ENCODE measurements at regions not wholly inside any gene's neighbourhood (a gene's known extent, or its start where the extent isn't known, plus 50 kb on each side); places are given as distances from the start of the nearest gene placed in this dataset.
A peak's percentile ranks its signal among the peaks of the same experiment; 100 is the strongest.
"Not testable (repeated sequence)": the region's sequence is repeated elsewhere in the genome, so short reads cannot be mapped to it uniquely, and the experiment has no call there.

DNA sequence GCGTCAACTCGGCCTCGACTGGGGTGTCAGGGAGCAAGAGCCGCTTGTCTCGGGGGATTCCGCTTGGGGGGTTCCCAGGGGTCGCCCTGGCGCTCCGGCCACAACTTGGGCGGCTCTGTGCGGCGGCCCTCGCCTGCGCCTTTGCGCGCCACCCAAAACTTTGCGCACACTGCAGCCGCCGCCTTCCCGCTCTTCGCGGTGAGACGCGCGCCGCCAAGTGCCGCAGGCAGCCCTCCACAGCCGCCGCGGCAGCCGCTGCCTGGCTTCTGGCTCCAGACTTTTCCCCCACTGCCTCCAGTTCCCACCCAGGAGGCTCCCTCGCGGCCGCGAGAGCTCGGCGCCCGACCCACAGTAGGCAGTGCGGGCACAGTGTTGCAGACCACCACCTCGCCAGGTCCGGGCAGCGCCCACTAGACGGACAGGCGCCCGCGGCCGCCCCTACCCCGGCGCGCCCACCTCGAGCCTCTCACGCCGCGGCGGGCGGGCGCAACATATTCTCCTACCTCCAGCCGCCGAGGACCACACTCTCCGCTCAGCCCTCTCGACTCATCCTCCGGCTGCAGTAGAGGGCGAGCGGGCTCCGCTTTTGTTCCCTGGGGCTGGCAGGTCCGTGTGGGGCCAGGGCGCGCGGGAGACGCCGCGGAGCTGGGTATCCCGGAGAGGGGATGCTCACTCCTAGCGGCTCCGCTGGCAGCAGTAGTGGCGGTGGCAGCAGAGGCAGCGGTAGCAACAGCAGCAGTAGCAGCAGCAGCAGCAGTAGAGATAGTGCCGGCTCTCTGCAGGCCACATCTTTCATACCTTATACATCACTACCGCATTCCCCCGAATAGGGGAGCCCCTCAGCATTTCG, 296.6 kb downstream of the OMA1 start:
- DNase-seq = peak in 1 of 3 donors; percentile 10

DNA sequence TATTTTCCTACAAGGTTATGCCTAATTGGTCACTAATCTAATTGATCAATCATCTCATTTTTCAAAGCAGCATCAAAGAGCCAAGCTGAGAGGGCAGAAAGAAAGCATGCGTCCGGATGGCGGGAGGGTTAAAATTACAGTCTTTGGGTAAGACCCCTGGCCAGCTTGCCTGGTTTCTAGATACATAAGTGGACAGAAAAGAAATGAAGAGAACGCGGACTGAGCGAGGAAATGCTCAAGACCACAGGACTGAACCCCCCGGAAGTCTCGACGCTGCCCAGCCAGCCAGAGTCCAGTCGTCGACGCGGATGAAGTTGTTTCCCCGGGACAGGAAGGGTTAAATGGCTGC, 297.2 kb downstream of the OMA1 start:
- DNase-seq = no peak

DNA sequence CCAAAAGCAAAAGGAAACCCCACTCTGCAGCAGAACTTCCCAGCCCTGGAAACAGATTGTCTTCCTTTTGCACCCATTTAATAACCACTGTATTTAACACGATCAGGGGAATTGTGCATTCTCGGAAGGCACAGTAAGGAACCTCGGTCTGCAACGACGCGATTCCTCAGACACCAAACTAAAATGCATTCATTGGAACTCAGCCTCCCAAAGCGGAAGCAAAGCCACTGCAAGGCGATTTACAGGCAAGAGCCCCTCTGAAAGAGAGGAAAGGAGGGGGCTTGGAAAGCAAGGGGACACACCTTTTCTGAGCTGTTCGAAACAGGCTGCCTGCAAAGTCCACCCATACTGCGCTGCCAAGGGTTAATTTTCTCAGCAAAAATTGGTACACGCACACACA, 297.7 kb downstream of the OMA1 start:
- DNase-seq = peak in 2 of 3 donors; percentile 27 to 33

GRCh38 chr1:58248072-58248471, 298.5 kb downstream of the OMA1 start:
- DNase-seq = no peak

DNA sequence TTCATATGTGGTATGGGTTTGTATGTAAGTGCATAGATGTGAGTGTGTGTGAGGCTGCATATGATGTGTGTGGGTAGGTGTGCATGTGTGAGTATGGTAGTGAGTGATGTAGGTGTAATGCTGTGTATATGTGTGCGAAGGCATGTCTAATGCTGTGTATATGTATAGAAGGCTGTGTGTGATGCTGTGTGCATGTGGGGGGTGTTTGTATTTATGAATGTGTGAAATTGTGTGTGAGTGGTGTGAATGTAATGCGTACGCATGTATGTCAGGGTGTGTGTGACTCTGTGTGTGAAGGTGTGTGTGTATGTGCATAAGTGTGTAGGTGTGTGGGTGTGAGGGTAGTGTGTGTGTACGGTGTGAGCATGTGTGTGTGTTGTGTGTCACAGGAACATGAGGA, 300.0 kb downstream of the OMA1 start:
- no peak for DNase-seq

DNA sequence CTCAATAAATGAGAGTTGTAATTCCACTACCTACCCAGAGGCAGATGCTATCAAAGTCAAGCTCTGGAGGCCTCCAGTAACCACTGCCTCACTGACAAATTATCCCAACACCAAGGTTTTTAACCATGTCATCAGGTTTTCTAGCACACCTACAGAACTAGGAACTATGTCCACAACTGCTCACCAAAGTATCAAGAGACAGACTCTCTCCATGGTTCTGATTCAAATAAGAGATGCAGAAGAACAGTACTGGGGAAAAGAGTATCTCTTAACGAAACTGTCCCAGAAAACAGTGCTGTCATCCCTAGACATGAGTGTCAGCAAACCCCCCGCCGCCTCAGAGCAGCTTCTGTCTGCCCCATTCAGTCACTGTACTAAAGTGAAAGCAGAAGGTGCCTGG, 301.7 kb downstream of the OMA1 start:
- no peak for DNase-seq

GRCh38 chr1:58238846-58239245, 307.7 kb downstream of the OMA1 start:
- no peak for DNase-seq

DNA sequence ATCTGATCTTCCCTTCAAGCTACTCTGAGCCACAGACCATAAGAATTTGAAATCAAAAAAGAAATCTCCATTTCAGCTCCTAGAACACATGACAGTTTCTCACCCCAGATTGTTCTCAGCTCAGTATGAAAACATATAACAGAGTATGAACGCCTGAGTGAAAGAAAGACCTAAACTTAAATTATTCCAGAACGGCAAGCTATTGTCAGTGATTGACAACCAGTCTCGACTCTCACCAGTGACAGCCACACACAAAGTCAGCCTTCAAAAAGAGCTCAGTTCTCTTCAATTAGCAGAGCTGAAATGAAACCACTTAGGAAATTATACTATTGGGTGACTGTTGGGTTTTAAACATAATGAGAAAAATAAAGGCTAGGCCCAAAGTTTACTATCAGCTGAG, 312.8 kb downstream of the OMA1 start:
- DNase-seq = no peak

DNA sequence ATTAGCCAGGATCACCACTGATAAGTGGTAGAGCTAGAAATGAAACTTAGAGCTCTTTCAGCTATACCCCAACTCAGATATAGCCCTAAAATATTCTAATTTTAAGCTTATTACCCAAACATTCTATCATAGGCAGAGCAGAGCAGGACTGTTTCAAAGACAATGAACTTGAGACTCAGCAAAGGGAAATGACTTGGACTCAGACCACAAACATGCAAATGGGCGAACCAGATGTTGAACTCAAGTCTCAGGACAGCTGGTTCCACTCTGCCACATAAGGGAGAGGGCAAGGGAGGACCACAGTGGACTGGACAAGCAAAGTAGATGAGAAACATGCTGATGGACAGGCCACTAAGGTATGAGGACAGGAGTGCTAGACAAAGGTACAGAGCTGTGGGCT, 315.3 kb downstream of the OMA1 start:
- no peak for DNase-seq

DNA sequence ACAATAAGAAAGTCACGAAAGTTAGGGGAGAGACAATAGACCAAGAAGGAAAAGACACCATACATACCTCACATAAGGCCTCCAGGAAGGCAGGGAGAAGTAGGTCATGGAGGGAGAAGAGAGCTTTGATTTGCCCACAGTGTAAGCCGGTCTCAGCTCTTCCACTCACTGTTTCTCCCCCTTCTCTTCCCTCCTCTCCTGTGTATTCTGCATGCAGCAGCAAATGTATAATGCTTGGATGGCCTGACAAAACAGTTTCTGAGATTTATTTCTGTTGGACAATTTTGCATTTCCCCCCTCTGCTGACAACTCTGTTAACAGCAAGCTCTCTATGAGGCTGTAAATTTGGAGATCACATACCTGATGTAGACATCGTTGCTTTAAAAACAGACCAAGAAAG, 318.9 kb downstream of the OMA1 start:
- DNase-seq = no peak

GRCh38 chr1:58223522-58223921, 323.0 kb downstream of the OMA1 start:
- DNase-seq = no peak

GRCh38 chr1:58220836-58221472, 325.6 kb downstream of the OMA1 start:
- no peak for DNase-seq

- DNase-seq = not testable (repeated sequence)
These were observed 330.4 kb downstream of the OMA1 start for GRCh38 chr1:58216169-58216568.

DNA sequence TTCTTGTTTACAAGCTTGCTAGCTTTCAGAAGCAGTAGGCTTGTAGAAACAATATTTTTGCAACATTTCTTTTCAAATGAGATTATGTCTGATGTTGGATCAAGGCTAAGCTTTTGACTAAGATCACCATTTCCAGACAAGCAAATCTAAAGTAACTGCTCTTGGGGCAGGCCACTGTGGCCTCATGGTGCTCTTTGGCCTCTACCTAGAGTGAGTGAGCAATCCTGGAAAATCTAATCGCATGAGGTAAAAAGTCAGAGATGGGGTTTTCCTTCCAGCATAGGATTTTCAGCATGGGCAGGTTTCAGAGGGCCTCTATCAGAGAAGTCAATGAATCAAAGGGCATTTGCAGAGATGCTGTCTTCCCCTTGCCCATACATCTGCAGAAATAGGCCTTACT, 331.9 kb downstream of the OMA1 start:
- no peak for DNase-seq

GRCh38 chr1:58211869-58212268, 334.7 kb downstream of the OMA1 start:
- no peak for DNase-seq

GRCh38 chr1:58209575-58209974, 337.0 kb downstream of the OMA1 start:
- no peak for DNase-seq

DNA sequence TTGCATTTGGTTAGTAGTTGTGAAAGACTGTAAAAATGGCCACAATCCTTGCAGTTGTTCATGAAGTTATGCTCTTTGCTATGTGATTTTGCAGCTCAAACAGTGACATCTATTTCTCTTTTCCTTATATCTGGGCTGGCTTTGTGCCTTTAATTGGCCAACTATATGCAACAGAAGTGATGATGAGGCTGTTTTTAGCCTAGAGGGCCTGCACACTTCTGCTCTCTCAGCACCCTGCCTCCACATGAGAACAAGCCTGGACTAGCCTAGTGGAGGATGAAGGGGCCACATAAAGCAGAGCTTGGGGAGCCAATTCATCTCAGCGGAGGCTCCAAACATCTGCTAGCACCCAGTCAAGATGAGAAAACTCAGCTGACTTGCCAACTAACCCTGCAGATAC, 339.8 kb downstream of the OMA1 start:
- no peak for DNase-seq

- peak in 1 of 3 donors; percentile 2 for DNase-seq
These were observed 342.2 kb downstream of the OMA1 start for GRCh38 chr1:58204284-58204683.

DNA sequence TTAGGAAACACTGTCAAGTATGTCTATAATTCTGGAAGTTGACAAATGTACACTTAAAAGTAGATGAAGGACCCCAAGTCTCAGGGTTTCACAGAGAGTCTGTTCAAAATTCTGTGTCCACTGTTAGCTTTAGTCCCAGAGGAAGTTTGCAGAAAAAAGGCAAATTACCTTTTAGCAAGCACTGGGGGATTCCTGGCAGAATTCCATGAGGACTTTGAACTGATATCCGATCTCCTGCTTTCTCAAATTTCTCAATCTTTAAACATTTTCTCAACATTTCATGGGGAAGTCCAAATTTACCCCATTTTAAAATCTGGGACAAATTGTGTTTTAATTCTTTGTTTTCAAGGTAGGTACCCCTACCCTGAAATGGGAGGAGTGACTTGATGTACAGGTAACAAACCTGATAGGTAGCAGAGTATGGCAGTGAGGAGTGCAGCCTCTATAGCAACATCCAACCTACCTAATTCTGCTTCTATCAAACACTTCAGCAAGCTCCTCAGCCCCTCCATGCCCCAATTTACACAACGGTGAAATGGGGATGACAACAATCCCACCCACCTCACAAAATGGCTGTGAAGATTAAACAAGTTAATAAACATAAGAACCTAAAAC, 344.9 kb downstream of the OMA1 start:
- no peak for DNase-seq

DNA sequence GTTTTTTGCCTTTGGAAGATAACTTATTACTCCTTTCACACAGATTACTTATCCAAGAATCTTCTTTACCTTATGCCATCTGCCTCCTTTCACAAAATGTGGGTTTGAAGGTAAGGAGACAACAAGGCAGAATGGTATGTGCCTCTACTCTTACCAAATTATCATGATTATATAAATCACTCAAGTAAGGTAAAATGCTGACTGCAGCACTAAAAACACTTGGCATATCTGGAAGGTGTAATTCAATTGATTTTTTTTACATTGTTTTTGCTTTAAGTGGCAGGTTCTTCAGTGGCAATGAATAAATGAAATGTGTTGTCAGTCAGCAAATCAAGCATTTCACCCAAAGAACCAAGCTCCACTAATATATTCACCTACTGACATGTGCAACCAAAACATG, 346.1 kb downstream of the OMA1 start:
- no peak for DNase-seq

DNA sequence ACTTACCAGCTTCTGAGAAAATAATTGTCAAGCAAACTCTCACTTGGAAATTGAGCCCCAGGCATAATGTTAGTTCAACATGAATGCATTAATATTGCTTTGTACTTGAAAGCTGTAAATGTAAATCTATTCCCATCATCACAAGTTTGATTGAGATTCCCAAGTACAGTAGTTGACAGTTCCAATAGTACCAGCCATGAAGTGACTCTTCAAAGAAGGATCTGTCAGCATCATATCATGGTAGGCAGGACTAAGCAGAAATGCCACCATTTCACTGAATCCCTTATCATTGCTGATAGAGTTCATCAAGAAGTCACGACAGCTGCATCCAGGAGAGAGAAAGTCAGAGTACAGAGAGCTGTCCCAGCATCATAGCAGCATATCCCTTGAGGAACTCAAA, 348.7 kb downstream of the OMA1 start:
- DNase-seq = no peak

DNA sequence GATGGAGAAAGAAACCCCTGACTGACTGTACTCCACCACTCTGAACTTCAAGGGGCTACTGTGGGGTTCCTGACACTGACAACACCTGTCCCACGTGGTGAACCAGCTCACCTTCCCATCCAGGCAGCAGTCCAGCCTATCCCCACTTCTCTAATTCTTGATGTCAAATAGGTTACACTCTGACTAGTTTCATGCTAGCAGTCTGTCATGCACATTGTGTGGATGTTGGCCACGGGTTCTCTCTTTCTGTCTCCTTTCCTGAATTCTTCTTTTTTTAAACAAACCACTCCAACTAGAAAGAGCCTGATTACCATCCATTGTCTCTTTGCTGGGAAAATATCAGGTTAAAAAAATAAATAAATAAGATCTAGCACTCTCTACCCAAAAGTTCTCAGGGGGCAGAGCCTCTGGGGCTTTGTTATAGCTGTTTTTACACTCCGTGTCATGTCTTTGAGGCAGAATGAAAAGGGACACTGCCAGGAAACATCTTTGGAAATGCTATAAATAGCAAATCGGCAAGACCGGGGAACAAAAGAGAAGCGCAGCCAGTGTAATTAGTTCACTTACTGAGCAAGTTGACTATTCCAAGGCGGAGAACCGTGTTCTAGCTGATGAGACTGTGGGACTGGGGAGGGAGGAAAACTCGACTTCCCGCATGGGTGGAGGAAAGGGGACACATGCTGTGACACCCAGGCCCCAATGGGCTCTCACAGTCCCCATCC, 356.1 kb downstream of the OMA1 start:
- DNase-seq = no peak

GRCh38 chr1:58189453-58189852, 357.1 kb downstream of the OMA1 start:
- no peak for DNase-seq

- DNase-seq = no peak
These were observed 363.2 kb downstream of the OMA1 start for GRCh38 chr1:58183286-58183685.

Data from suppressor macrophage treated with lipopolysaccharide for 1 hour (primary cell).